G401.6 (cell line): ENCODE measurements at regions not wholly inside any gene's neighbourhood (a gene's known extent, or its start where the extent isn't known, plus 50 kb on each side); places are given as distances from the start of the nearest gene placed in this dataset.
A peak's percentile ranks its signal among the peaks of the same experiment; 100 is the strongest.
"Not testable (repeated sequence)": the region's sequence is repeated elsewhere in the genome, so short reads cannot be mapped to it uniquely, and the experiment has no call there.

Experiments
- FAIRE-seq: peaks from 2 replicates; lab custom pipeline; 2012; peaks lifted over from hg19 to GRCh38; lab: Jason Lieb, UNC

DNA sequence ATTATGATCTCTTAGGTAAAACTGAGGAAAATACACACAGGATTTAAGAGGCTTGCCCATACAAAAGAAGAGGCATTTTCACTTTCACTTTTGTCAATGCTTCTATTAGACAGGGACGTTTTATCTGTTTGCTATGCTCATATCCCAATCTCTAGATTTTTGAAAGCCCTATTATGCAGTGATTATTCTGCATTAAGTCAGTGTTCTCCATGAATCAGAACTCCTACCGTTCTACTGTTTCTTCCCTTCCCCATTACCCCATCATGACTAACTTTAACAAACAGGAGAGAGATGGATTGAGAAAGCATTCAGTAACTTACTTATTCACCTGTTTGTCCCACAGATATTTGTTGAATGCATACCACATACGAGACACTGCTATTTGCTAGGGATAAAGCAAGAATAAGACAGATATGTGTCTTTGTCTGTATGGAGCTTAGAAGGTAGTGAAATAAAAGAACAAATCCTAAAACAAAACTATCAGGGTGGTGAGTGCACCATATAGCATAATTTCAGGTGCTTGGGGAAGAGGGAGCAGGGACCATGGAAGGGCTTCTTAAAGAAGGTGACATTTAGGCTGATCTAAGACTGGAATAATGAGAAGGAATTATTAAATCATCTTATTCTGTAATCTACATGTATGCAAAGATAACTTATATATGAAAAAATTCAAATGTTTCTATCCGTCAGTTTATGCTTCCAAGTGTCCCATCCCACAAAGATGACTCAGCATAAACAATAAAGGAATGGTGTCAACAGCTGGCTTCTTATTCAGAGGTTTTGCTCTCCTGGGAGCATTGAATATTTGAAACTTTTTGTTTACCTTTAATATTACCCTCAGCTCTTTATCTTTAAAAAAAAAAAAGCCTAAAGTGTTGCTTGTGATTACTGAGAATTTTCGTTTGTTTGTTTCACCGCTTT is 328.1 kb downstream of the HINT1 start:
- FAIRE-seq, result no peak

DNA sequence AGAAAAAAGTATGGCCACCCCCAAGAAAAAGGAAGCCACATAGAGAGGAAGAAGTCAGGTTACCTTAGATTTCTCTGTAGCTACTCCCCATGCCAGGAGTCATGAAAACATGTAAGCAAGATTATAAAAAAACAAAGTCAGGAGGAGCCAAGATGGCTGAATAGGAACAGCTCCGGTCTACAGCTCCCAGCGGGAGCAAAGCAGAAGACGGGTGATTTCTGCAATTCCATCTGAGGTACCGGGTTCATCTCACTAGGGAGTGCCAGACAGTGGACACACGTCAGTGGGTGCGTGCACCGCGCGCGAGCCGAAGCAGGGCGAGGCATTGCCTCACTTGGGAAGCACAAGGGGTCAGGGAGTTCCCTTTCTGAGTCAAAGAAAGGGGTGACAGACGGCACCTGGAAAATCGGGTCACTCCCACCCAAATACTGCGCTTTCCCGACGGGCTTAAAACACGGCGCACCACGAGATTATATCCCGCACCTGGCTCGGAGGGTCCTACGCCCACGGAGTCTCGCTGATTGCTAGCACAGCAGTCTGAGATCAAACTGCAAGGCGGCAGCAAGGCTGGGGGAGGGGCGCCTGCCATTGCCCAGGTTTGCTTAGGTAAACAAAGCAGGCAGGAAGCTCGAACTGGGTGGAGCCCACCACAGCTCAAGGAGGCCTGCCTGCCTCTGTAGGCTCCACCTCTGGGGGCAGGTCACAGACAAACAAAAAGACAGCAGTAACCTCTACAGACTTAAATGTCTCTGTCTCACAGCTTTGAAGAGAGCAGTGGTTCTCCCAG is 347.3 kb downstream of the HINT1 start:
- FAIRE-seq, result not testable (repeated sequence)

DNA sequence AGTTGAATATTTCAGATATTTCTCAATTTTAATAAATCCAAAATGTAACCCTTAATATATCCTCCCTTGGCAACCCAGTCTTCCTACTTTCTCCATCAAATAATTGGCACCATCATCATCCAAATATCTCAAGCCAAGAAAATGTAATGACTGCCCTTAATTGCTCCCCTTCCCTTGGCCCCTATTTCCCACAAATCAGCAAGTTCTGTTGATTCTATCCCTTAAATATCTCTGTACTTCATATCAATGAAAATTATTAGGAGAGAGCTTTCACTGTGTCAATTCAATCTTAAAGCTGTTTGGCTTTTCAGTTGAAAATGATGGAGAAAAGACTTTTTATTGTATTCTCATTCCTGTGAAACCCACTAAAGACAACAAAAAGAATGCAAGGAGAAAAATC is 349.8 kb downstream of the HINT1 start:
- no peak for FAIRE-seq

DNA sequence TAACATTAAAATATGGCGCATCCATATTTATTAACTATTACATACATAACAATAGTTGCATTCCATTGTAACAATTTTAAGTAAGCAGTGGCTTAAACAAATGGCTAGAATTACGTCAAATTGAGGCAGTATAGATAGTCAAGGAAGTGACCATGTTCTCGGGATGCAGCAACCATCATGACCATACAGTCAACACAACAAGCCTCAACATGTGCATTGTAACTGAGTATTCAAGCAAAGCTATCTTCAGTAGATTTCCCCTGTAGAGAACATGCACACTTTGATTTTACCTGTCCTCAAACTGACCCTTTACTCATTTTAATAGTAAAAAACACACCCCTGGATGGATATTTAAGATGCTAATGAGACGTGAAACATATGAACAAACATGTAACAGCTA is 356.4 kb downstream of the HINT1 start:
- no peak for FAIRE-seq

DNA sequence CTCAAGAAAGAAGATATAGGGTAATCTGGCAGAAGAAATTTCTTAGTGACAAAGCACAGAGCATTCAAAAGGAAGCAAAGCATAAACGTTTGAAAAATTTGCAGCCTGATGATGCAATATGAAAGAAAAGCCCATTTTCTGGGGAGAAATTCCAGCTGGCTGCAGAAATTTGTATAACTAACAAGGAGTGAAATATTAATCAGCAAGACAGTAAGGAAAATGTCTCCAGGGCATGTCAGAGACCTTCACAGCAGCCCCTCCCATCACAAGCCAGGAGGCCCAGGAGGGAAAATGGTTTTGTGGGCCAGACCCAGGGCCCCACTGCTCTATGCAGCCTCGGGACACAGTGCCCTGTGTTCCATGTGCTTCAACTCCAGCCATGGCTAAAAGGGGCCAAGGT is 359.4 kb downstream of the HINT1 start:
- FAIRE-seq, result no peak

DNA sequence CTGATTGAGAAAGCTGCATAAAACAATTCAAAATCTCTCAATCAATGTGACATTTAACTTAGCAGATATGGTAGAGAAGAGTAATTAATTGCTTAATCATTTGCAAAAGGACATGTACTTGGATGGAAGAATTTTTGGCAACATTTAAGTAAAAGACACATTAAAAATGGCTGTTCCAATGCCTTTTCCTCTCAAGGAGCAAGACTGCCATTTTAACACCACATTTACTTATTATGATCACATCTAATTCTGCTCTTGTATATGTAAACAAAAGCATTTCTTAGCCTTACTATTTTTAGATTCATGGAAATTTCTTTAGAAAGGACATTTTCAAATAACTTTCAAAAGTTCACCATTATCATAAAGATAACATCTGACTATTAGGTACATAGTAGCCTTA is 360.0 kb downstream of the HINT1 start:
- FAIRE-seq, result no peak

DNA sequence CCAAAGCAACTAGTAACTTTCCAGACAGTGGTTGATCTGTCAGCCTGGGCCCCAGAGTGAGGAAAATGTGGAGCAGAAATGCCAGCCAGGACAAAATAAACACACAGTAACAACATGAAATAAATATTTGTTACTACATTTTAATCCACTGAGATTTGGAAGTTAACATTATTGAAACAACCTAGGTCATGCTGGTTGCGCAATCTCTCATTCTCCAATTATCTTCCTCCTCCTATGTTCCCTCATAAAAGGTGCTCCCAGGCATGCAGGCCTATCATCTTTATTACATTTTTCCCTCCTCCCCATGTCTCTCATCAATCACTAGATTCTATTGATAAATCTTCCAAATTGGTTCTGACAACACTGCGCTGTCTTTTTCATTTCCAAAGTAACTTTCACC is 363.1 kb downstream of the HINT1 start:
- no peak for FAIRE-seq

DNA sequence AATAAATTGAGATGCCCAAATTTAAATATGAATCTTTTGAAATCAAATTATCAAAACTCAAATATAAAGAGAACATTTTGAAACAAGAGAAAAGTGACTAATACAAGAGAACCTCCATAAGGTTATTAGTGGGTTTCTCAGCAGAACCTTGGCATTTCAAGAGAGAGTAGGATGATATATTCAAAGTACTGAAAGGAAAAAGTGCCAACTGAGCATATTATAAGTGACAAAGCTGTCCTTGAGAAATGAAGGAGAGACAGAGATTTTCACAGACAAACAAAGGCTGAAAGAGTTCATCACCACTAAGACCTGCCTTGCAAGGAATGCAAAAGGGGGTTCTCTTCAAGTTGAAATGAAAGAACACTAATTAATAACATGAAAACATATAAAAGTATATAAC is 366.0 kb downstream of the HINT1 start:
- peak; percentile 31 for FAIRE-seq

DNA sequence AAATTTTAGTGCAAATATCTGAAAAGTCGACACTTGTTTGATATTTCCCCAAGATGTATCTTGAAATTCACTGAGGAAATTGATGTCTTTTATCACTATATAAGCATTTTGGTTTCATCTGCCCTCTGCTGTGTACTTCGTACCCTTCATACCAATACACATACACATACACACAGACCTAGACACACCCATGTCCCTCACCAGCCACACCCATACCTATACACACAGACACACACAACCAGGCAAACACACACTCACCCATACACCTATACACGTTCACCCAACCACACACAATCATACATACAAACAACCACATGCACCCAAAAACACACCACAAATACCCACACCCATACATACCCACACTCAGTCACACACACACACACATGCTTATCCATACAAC is 367.8 kb downstream of the HINT1 start:
- no peak for FAIRE-seq

DNA sequence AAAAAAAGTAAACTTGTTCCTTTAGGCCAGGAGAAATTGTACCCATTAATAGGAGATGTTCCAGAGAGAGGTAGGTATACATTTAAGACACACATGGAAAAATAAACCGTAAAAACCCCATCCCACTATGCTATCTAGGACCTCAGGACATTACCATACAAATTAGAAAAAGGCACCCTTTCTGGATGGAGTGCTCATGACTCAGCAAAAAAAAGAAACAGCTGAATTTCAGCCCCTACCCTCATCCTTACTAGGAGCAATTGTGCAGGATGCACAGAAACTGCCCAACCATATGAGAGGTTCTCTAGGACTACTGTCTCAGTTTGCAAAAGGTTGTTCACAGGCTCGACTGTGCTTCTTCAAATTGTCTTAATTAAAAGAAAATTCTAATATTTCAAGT is 368.2 kb downstream of the HINT1 start:
- FAIRE-seq, result no peak

DNA sequence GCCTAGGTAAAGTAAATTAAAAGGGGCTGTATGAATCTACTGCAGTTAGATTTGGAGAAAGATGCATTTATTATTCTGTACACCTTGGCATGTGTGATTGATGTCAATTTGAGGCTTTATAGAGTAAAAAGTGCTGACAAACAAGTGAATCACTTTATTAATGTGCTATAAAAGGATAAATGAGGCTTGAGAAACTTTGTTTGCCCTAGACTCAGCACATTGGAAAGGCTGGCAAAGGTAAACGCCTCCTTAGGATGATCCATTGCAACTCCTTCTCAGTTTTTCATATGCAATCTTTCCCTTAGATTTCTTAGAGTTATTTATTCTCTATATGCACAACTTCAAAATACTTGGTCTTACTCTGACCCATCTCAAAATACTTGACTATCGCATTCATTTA is 369.0 kb downstream of the HINT1 start:
- no peak for FAIRE-seq

DNA sequence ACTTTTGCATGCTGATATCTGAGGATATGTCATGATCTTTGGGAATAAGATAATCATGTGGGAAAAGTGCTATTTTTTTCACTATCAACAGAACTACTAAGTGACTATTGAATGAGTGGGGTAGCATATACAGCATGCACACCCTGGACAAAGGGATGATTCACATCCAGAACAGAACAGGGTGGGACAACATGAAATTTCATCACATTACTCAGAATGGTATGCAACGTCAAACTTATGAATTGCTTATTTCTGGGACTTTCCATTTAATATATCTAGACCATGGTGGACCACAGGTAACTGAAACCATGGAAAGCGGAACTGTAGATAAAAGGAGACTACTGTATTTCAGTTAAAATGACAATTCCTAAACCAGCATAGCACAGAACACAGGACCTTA is 370.0 kb downstream of the HINT1 start:
- no peak for FAIRE-seq

DNA sequence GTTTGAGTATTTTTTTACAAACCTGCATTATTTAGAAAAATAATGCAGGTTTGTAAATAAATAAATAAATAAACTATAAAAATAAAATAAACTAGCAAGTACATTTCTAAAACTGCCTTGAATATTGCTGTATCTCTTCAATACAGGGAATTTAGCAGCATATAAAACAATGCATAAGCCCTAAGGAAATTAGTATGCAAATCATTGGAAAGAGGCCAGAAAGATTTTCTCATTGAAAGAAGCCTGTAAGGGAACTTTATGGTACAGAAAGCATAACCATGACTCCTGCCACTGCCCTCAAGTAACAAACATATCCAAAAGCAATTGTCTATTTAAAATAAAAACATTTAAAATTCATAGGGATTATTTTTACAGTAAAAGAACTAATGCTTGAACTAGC is 387.3 kb downstream of the HINT1 start:
- FAIRE-seq, result no peak

DNA sequence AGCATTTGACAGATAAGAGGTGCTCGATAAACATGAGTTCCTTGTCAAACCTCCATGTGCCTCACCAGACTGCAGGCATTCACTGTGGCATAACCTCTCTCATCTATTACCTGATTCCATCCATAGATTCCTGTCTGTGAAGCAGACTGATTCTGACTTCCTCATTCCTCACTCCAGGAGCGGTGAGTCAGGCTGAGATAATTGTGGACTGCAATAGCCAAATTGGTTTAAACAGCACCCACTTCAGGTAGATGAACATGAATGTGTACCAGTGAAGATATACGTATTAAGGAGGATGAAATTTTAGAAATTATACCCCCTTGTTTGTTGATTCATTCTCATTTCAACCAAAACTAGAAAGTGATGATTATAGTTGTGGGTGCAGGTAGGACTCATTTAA is 391.2 kb downstream of the HINT1 start:
- no peak for FAIRE-seq

DNA sequence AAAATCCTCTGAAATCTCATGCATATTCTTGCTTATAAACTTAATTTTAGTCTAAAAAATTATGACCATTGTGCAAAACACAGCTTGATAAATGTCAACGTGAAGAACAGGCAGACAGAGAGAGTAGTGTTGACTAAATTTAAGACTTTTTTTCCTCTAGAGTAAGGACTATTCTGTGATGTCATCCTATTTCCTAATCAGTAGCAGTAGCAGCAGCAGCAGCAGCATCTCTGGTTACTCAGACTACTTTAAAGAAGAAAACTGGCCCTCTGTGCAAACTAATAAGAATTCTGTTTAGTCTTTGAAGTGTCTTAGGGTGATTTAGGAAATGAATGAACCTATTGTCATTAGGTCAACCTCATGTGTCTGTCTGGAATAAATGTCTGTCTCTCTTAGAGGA is 403.0 kb downstream of the HINT1 start:
- no peak for FAIRE-seq

DNA sequence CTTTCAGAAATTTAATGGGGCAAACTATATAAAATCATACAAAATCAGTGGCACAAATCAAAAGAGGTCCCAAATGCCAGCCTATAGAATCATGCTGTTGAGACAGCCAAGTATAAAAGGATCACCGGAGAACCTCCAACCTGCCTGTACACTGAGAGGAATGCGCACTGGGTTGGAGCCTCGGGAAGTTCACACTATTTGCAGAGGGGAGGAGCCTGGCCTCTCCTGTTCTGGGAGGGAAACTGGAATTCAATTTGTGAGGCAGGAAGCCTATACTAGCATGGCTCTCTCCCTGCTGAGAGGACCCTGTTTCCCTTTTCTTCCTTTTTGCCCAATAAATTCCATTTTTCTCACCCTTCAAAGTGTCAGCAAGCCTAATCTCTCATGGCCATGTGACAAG is 406.0 kb downstream of the HINT1 start:
- no peak for FAIRE-seq

DNA sequence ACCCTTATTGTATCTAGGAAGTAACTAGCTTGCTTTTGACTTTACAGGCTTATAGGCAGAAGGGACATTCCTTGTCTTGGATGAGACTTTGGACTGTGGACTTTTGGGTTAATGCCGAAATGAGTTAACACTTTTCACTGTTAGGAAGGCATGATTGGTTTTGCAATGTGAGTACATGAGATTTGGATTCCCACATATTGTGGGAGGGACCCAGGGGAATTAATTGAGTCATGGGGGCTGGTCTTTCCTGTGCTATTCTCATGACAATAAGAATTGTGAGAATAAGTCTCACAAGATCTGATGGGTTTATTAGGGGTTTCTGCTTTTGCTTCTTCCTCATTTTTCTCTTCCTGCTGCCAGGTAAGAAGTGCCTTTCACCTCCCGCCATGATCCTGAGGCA is 417.5 kb downstream of the HINT1 start:
- FAIRE-seq, result no peak

DNA sequence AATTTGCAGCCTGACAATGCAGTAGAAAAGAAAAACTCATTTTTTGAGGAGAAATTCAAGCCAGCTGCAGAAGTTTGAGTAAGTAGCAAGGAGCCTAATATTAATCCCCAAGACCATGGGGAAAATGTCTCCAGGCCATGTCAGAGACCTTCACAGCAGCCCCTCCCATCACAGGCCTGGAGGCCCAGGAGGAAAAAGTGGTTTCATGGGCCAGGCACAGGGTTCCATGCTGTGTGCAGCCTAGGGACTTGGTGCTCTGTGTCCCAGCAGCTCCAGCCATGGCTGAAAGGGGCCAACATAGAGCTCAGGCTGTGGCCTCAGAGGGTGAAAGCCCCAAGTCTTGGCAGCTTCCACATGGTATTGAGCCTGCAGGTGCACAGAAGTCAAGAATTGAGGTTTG is 418.4 kb downstream of the HINT1 start:
- FAIRE-seq, result not testable (repeated sequence)

DNA sequence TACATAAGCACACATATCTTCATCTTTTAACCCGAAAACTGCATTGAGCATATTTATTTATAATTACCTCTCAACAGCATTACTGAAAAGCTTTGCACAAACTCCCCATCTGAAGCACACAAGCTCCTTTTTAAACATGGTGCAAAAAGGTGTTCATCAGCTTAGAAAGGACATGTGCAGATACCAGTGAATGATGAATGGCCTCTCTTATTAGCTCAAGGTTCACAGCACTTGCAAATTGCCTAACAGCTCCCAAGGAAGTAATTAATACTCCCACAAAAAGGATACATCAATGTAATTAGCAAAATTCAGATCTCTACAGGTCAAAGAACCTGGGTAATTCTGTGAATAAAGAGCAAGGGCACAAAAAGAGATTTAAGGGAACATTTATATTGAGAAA is 422.0 kb downstream of the HINT1 start:
- no peak for FAIRE-seq

DNA sequence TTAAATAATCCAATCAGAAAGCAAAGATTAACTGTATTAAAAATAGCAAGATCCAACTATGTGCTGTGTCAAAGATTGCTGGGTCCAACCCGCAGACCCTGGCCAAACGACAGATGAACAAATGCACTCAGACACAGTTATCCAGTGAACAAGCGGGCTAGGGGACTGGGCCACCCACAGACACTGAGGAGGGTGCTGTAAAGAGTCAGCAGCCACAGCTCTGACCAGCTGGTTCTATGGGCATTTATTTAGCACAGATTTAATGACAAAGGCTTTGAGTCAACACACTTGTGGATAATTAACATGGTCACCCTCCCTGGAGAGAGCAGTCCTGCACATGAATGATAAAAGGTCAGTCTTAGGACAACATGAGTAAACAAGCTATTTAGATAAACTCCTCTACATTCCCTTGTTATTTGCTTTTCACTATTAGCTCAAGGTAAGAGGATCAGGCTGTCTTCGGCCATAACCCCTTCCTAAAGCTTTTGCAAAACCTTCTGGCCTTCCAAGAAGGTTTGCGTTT is 424.9 kb downstream of the HINT1 start:
- no peak for FAIRE-seq

DNA sequence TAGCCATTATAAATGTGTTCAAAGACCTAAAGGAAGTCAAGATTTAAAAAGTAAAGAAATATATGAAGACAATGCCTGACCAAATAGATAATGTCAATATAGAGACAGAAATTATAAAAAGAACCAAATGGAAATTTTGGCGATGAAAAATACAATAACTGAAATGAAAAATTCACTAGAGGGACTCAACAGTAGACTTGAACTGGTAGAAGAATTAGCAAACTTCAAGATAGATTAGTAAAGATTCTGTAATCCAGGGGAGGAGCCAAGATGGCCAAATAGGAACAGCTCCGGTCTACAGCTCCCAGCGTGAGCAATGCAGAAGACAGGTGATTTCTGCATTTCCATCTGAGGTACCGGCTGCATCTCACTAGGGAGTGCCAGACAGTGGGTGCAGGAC is 433.2 kb downstream of the HINT1 start:
- FAIRE-seq, result no peak

DNA sequence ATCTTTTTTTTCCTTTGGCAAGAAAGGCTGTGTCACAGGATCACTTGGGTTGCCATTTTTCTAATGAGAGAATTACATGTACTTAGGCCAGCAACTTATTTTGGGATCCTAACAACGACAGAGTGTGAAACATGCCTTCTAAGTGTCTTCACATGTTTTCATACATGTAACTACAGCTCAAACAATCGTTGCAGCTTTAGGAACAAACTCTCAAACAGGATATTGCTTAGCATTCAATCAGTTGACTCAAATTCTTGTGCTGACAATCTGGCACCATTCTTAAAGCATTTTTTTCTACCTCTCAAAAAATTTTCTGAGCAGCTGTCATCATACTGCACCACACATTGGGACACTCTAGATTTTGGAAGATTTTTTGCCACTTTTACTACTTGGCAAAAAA is 435.5 kb downstream of the HINT1 start:
- FAIRE-seq, result no peak

DNA sequence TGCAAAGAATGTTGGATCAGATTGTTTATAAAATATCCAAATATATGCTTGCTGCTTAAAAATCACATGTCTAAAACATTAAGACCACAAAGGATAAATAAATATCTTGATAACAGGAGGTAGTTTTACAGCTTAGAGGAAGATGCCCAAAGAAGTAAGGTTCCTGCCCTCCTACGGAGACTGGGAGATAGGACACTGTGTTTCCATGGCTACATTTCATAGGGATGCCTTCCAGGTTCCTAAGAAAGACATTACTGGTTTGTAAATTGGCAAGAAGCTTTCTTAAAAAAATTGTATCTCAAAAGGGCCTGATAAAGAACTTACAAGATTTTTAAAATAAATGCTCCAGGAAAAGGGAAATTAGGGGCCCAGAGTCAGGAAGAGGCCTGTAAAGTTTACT is 437.2 kb downstream of the HINT1 start:
- no peak for FAIRE-seq
